HK-2 (cell line): ENCODE measurements at regions not wholly inside any gene's neighbourhood (a gene's known extent, or its start where the extent isn't known, plus 50 kb on each side); places are given as distances from the start of the nearest gene placed in this dataset.

Experiments used
- DNase-seq: peaks from one replicate; pipeline ENCODE4 v3.0.0-alpha.2; 2018; ENCODE audit not compliant: unreplicated experiment

DNA sequence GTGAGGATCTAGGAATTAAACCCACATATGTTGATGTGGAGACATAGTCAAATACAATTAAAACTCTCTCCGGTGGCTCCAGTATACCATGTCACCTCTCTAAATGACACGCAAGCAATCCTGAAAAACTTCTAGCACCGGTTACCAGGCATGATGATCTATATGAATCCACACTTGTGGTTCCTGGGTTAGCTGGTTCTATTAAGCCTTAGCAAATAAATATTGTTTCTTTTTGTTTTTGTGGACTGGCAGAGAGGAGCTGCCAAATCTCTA is 104.8 kb downstream of the SEC61B start:
- no peak for DNase-seq

DNA sequence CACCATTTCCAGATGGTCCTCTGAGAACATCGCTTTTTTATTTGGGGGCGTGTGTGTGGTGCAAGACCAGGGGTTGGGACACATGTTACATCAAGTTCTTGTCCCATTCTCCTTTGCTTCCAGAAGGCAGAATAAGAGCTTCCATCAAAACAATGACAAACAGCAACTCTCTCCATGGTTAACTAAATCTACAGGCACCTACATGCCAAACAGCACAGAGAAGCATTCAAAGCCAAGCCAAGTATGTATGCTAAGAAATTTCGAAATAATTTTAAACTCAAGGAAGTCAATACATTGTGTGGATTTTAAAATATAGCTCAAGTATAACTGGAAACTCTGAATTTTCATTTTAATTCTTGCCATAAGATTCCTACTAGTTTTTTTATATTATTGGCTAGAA is 105.6 kb downstream of the SEC61B start:
- DNase-seq, result no peak

DNA sequence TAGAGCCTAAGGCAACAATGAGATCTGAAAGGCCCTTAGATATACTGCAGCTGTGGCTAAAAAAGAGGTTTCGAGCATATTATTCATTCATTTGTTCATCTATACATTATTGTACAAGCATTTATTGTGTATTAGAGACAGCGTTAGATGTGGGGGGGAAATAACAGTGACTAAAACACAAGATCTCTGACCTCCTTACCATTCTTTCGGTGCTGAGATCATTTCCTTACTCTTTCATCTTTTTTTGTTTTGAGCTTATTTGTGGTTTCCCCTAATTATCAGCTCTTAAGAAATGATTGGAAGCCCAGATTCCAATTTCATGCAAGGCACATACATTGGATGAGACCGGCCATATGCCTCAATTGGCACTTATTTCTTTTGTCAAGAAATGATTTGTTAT is 113.2 kb downstream of the SEC61B start:
- DNase-seq, result no peak

DNA sequence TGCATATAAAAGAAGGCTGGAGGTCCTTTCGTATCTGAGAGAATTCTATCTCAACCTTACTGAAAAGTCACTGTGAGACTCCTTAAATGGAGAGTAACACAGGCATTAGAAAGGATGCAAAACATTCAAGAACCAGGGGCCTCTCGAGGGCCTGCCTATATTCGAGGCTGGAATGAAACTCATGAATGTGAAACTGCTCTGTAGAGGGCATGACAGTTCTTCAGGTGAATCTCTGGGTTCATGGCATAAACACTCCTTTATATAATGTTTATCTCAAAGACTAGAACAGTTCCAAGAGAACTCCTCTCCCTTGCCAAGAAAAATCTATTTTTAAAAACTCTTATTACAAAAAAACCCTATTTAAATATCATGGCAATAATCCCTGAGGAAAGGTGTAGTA is 113.9 kb downstream of the SEC61B start:
- no peak for DNase-seq

DNA sequence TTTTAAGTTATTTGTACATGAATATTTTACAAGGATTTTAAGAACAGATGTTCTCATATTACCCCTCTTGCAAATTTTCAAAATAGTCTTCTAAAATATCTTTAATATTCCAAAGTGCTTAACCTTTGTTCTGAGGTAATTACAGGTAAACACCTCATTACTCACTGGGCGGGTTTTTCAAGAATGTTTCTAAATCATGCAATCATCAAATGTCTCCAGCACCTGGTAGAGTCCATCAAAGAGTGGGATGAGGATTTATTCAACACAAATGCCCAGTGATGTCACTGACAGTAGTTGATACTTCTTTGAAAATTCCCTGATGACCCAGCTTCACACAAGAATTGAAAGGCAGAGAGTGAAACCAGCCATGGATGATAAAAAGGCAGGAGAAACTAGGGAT is 114.4 kb downstream of the SEC61B start:
- no peak for DNase-seq

DNA sequence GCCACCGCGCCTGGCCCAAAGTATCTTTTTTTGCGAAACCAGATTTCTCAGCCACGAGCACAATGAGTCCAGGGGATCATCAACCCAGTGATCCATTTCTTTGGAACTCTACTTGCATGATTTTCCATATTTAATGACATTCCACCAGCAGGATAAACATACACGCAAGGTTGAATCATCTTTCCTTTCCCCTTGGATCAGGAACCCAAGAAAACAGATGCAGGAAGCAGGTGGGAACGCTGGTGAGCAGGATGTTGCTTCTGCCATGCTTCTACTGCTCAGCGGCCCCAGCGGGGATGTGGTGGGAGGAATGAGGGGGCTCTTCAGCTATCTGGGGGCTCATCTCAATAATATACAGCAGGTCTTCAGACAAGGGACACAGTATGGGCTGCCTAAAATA is 118.2 kb downstream of the SEC61B start:
- DNase-seq, result no peak

DNA sequence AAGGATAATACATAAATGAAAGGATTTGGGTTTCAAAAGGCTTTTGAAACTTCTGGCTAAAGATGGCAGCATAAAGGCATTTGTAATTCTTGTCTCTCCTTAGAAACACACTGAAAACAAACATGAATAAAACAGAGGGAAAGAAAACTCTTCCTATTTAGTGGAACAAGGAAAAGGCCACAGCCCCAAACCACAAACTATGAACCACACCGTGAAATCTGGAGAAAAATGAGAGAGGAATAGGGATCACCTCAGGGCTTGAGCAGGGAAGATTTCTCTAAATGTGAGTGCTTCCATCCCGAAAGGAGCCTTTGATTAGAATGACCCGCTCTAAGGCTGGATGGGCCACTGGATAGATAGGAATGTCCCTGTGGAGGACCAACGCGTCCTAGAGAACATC is 119.6 kb downstream of the SEC61B start:
- no peak for DNase-seq

DNA sequence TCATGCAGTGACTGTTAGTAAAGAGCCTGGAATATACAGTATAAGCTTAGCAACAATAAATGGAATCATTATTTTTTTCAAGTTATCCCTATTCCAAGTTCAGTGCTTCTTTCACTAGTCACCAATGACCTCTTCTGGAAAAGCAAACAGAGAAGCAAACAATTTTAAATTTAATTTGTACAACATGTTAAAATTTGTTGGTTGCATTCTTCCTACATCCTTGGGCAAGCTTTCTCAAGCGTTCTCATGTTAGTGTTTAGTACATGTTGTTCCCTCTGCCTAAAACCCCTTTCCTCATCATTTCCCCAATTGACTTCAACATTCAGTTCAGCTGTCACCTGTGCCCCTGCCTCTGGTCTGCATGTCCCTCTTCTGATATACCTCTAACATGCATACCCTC is 123.4 kb downstream of the SEC61B start:
- no peak for DNase-seq

DNA sequence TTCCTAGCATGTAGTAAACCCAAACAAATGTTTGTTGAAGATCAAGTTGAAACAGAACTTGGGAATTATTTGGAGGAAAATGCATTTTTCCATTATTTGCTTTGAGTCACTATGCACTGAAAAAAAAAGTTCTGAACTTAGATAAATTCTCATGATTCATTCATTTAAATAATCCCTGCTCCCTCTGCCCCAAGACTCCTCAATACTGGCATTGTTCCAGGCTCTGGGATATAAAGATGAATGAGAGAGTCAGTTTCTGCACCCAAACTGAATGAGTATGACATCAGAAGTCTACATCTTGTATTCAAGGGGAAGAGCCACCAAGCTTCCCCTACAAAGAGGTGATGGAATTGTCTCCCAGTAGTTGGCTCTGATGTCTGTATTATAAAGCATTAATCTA is 123.9 kb downstream of the SEC61B start:
- no peak for DNase-seq

DNA sequence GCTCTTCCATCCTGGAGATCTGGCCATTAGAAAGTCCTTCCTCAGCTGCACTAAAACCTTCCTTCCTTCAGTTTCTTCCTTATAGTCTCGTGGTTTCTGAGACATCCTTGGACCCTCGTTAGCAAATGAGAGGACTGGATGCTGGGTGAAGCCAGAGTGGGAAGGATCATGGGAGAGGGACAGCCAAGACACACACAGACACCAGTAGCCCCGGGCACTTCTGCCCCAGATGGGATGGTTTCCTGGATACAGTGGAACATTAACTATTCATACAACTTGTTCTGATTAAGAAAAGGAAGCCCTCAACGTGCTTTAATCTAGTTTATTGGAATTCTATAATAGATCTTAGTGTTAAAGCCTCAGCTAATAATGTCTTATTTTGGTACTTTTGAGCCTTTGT is 125.5 kb downstream of the SEC61B start:
- DNase-seq, result no peak

DNA sequence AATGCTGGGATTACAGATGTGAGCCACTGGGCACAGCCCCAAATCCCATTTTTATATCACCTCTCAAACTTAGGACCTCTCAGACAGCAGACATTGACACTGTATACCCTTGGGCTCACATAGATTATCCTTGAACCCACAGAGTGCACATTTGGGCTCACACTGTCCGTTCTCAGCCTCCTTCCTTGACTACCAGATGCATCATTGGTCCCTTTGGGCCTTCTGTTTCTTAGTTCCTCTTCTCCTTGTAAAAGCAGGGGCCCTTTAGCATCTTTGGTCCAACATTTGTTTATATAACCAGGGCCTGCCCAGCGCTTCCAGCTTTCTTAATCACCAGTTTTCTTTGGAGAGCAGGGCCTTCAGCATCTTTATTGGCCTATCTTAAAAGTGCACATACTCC is 126.2 kb downstream of the SEC61B start:
- no peak for DNase-seq

DNA sequence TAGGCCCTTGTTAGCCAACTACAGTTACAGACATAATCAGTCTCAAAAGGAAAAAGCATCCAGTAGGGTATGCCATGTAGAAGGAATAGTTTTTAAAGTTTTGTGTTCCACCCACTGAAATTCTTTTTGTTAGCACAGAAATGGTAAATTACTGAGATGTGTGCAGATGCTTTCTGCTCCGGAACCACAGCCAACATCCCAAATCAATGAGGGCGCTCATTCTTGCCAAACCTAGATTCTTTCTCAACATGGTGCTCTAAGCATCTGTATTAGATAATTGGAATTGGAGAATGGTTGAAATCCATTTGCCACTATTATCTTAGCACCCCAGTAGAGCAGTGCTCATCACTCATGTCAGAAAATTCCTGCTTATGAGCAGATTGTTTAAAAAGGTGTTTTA is 127.8 kb downstream of the SEC61B start:
- DNase-seq, result no peak

DNA sequence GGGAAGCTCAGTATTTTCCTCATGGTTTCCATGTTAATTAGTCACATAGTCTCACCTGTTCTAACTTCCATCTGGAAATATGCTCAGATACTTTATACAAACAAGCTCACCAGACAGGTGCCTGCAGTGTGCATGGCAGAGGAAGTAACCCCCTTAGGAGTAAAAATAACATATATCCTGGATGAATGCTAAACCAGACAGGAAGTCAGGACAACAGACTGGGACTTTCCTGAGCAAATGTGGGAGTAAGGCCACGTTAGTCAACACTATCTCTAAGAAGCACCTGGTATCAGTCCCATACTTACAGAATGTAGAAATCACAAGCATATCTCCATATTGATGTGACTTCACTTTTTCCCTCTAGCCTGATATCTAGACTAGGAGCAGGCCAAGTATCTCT is 128.4 kb downstream of the SEC61B start:
- DNase-seq, result no peak

DNA sequence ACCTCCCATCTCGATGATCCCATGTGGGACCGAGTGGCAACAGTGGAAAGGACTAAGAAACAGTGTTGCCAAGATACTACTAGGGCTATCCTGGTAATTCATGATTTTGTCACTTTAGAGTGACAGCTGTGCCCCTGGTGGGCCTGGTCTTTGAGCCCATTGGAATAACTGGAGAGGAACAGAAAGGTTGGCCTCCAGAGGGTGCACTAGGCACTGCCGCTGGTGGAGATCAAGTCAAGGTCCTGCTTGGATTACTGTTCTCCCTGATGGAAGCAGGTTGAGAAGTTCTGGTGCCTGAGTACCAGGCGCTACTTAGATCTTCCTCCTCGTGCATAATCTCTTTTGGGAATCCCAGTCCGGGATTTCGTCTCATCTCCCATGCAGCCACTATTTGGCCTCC is 129.6 kb downstream of the SEC61B start:
- DNase-seq, result no peak

DNA sequence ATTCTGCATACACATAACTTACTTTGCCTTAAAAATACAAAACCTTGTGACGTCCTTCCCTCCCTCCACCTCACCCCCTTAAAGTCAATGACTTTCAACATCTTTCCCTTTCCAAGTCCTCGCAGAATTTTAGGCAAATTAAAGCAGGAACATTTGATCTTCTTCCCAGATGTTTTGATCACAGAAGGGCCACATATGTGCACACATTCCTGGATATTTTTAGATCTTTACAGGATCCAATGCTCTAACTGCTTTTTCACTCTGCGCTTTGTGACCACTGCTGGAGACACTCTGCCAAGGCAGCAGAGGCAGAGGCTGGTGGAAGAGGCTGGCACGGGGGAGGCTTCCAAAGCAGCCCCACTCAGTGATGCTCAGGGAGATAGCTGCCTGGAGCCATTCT is 130.7 kb downstream of the SEC61B start:
- no peak for DNase-seq

DNA sequence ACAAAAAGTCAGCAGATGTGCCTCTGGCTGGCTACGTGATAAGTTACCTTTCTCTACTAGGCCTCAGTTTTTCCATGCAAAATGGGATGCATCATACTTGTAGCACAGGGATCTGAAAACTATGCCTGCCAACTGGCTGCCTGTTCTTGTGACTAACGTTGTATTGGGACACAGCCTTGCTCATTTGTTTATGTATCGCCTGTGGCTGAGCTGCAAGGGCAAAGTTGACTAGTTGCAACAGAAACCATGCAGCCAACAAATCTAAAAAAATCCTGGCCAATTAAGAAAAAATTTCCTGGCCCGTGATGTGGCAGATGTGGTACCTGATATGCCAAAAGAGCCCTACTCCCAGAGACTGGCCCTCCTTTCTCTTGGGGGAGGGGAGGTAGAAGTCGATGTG is 131.3 kb downstream of the SEC61B start:
- no peak for DNase-seq

DNA sequence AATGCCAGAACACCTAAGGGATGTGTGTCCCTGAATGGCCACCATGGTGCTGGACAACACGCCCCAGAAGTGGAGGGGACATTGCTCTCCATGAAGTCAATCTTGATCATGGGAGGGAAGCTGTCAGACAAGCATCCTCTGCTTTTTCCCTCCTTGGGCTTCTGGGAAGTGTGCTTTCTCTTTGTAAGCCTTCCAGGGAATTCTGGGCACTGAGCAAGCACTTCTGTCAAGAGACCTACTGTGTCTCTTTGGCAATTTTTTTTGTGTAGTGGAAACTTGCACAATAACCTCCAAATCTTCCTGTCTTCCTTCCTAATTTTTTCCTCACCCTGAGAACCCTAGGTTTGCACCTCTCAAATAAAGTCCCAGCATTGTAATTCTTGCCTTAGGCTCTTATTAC is 132.0 kb downstream of the SEC61B start:
- no peak for DNase-seq

DNA sequence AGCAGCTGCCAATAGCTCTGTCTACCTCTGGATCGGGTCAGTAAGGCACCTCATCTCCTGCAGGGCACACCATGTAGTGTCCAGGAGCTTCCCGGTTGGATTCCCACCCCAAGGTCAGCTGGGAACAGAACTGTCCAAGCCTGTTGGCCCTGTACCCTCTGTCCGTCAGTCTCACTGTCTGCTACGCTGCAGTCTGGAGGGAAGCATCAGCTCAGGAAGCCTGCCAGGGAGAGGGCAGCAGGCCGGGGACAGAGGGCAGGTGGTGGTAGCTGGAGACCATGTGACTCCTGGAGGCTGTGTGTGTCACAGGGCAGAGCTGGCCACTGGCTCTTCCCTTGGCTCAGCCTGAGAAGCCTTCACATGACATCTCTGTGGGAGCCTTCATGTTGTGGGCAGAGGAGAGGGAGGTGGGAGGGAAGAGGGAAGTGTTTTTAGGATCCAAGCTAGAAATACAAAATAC is 134.5 kb downstream of the SEC61B start:
- no peak for DNase-seq

DNA sequence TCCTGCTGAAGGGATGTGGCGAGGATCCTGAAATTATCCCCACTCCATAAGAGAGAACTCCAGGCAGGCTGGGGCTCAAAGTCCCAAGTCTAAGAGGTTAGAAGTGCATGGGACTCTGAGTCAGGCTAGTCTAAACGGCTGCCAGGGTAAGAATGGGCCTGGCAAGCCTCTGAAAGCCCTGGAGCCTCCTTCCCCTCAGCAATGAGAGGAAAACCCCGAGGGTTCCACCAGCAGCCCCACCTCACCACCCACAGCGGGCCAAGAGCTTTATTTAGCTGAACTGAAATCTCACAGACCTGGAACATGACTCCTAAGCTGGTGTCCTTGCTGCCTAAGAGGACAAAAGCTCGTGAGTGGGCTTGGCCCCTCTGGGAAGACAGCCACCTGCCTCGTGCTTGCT is 135.5 kb downstream of the SEC61B start:
- no peak for DNase-seq

DNA sequence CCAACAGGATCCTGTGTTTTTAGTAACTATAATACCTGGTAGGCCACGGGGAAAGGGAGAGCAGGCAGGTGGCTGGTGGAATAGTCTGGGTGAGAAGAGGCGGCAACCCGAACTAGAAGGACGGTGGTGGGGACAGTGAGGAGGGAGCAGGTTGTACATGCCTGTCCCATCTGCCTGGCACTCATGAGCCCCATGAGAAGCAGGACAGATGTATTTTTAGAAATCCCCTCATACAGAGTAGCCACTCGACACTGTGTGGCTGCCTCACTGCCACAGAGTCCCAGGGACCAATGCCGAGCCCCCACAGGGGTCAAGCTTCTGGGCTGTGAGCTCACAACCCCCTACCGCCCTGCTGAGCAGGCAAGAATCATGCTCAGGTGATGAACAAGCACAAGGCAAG is 136.6 kb downstream of the SEC61B start:
- no peak for DNase-seq

DNA sequence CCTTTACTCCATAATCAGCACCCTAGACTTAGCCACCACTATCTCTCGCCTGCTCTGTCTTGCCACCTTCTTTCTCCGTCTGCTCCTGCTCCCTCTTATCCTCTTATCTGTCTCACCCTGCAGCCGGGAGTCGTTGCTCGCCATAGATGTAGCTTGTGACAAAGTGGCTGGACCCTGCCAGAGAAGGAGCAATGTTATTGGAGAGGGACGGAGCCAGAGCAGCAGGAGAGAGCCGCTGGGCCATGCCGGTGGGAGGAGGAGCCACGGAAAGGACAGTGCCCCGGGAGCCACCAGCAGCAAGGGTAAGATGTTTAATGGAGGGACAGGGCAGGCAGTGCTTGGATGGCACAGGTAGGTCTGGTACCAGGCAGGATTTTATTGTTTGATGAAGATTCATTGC is 137.3 kb downstream of the SEC61B start:
- no peak for DNase-seq

DNA sequence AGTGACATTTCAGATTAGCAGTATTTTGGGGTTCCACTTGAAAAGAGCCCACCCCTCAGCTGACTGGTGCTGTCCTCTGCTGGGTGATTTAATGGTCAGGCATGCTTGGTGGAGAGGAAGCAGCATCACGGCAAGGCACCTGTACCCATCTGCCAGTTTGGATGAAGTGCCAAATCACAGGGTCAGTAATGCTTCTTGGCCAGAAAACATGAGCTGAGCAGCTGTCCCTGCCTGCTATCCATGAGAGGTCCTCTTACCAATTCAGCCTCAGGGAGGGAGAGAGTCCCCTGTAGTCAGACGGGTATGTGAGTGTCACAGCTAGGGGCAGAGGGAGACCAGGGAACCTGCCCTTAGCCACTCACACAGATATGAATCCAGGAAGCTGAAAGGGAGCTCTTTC is 137.9 kb downstream of the SEC61B start:
- no peak for DNase-seq

DNA sequence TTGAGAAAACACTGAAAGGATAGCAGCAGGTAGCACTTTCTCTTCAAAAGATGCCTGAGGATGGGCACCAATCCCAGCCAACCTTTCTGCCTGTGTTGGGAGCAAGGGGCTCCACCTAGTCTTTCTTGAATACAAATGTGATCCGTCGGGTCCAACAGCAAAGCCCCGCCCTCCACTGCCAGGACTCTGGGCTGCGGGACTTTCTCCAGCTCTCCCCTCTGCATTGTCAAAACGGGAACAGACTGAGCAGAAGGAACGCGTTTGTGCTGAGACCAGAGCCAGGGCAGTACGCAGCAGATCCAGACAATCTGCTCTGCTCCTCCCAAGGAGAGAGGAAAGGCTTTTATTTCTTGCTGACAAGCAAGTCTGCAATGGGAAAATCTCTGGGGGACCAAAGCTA is 139.7 kb downstream of the SEC61B start:
- DNase-seq, result no peak

DNA sequence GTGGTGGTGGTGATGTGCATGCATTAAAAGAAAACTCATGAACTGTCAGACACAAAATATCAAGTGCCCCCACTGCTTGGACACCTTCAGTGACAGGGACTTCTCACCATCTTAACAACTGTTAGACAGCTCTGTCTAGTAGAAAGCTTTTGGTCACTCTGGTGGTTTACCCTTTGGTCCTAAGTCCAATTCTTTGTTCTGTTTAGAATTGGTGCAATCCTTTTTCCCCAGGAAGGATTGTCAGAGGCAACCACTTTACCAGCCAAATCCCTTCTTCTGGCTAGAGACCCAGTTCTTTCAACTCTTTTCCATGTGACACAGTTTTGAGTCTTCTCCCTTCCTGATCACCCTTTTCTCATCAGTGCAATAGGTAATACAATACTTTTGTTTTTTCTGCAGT is 140.2 kb downstream of the SEC61B start:
- DNase-seq, result no peak

DNA sequence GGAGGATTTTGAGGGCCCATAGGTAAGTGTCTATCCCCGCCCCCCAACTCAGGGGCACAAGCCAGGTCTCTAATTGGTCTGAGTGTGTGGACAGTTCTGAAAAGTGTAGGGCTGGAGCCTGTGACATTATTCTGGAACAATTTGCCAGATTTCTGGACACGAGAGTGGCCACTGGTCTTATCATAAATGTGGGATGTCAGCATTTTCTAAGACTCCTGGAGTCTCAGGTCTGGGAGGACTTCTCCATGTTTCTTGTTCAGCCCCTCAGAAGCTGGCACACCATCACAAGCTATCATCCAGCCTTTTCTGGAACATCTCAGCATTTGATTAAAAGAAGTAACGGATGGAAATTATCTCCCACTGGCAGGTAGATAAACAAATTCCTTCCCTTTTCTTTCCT is 141.4 kb downstream of the SEC61B start:
- no peak for DNase-seq
